ENCODE measurements at regions not wholly inside any gene's neighbourhood (a gene's known extent, or its start where the extent isn't known, plus 50 kb on each side); places are given as distances from the start of the nearest gene placed in this dataset.

- no peak overlapping the region for H3K14ac ChIP-seq (ENCODE audit: low read length)
- no peak overlapping the region for H4K12ac ChIP-seq (ENCODE audit: low read depth, low read length)
- H3K4me2 ChIP-seq (ENCODE audit: low read length), result no peak overlapping the region
- H3K4me3 ChIP-seq (ENCODE audit: low read depth, low read length), result no peak overlapping the region
- H2AK5ac ChIP-seq (ENCODE audit: low read length), result no peak overlapping the region
- H2BK120ac ChIP-seq (ENCODE audit: insufficient read depth, low read length, poor library complexity), result no peak overlapping the region
- no peak overlapping the region for H2BK5ac ChIP-seq (ENCODE audit: low read depth, low read length, poor library complexity)
- H3K18ac ChIP-seq (ENCODE audit: low read length), result peak overlapping the region; percentile 22
- peaks cover 2% of the 10 kb centered on the region for H3K79me2 ChIP-seq (ENCODE audit: control insufficient read depth, insufficient read depth, low read length, poor library complexity)
- WGBS (ENCODE audit: extremely low coverage, insufficient coverage, insufficient read length), result no CpG with 5 or more reads among the region's 6 CpGs
- peak overlapping the region; percentile 25 for H2BK12ac ChIP-seq (ENCODE audit: low read length)
- H3K79me1 ChIP-seq (ENCODE audit: low read length), result peaks cover 10% of the 10 kb centered on the region
- H3K23ac ChIP-seq (ENCODE audit: low read length), result no peak overlapping the region
- no peaks in the 10 kb centered on the region for H3K36me3 ChIP-seq (ENCODE audit: control insufficient read depth in 1 of 2, insufficient read depth in 2 of 2, low read length in 2 of 2)
- no peak overlapping the region for H2AFZ ChIP-seq (ENCODE audit: insufficient read depth, low read length, poor library complexity)
- no peak overlapping the region for H4K8ac ChIP-seq (ENCODE audit: low read depth, low read length)
- no peak overlapping the region for H3K9ac ChIP-seq (ENCODE audit: low read length)
- H3K4me1 ChIP-seq (ENCODE audit: control insufficient read depth in 1 of 2, insufficient read depth in 2 of 2, low read length in 2 of 2), result peaks cover 16 to 24% of the 10 kb centered on the region in 2 experiments
- no peaks in the 10 kb centered on the region for H3K27me3 ChIP-seq (ENCODE audit: insufficient read depth, low read length)
- peaks cover 3% of the 10 kb centered on the region for H3K9me3 ChIP-seq (ENCODE audit: insufficient read depth, low read depth, low read length)
- no peak overlapping the region for H3K4ac ChIP-seq (ENCODE audit: low read depth, low read length)
- H3K27ac ChIP-seq (ENCODE audit: low read depth, low read length), result no peak overlapping the region
- no peak for DNase-seq
- H4K91ac ChIP-seq (ENCODE audit: low read depth, low read length), result peak overlapping the region; percentile 50
Measured at GRCh38 chr6:167696296-167696695, 130.4 kb upstream of the AFDN start.

DNA sequence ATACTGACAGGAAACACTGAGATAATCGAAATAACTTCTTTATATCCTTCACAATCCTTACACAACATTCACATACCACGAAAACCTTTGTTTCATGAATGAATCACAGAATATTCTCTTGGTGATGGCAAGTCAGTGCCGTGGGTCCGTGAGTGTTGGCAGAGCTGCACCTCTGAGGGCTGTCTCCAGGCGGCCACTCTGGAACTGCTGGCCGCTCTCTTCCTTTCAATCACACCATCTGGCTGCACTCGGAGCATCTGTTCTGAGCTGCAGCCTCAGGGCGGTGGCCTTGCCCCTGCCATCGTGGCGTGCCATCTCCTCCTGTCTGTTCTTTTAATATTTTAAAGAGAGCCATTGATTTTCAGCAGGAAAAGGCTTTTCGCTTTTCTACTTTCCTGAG lies 129.4 kb upstream of the AFDN start:
- Histone ChIP-seq H3K4me2 (ENCODE audit: low read length) (no peak overlapping the region), H3K36me3 (ENCODE audit: control insufficient read depth in 1 of 2, insufficient read depth in 2 of 2, low read length in 2 of 2) (no peaks in the 10 kb centered on the region), H2BK12ac (ENCODE audit: low read length) (no peak overlapping the region), H2BK120ac (ENCODE audit: insufficient read depth, low read length, poor library complexity) (peak overlapping the region; percentile 15), H3K27ac (ENCODE audit: low read depth, low read length) (no peak overlapping the region), H3K9me3 (ENCODE audit: insufficient read depth, low read depth, low read length) (peaks cover 3% of the 10 kb centered on the region), H3K79me2 (ENCODE audit: control insufficient read depth, insufficient read depth, low read length, poor library complexity) (peaks cover 2% of the 10 kb centered on the region), H3K18ac (ENCODE audit: low read length) (no peak overlapping the region), H3K79me1 (ENCODE audit: low read length) (peaks cover 8% of the 10 kb centered on the region), H4K8ac (ENCODE audit: low read depth, low read length) (no peak overlapping the region), H3K4me1 (ENCODE audit: control insufficient read depth in 1 of 2, insufficient read depth in 2 of 2, low read length in 2 of 2) (peaks cover 14 to 24% of the 10 kb centered on the region in 2 experiments), H3K4me3 (ENCODE audit: low read depth, low read length) (no peak overlapping the region), H4K12ac (ENCODE audit: low read depth, low read length) (no peak overlapping the region), H3K23ac (ENCODE audit: low read length) (no peak overlapping the region), H2AK5ac (ENCODE audit: low read length) (no peak overlapping the region), H4K91ac (ENCODE audit: low read depth, low read length) (peak overlapping the region; percentile 13), H3K4ac (ENCODE audit: low read depth, low read length) (peak overlapping the region; percentile 9), H2AFZ (ENCODE audit: insufficient read depth, low read length, poor library complexity) (no peak overlapping the region), H2BK5ac (ENCODE audit: low read depth, low read length, poor library complexity) (no peak overlapping the region), H3K27me3 (ENCODE audit: insufficient read depth, low read length) (no peaks in the 10 kb centered on the region), H3K14ac (ENCODE audit: low read length) (no peak overlapping the region), H3K9ac (ENCODE audit: low read length) (no peak overlapping the region)
- DNase-seq, result no peak
- WGBS (ENCODE audit: extremely low coverage, insufficient coverage, insufficient read length), result 100% methylated on average over 1 of the region's 11 CpGs

DNA sequence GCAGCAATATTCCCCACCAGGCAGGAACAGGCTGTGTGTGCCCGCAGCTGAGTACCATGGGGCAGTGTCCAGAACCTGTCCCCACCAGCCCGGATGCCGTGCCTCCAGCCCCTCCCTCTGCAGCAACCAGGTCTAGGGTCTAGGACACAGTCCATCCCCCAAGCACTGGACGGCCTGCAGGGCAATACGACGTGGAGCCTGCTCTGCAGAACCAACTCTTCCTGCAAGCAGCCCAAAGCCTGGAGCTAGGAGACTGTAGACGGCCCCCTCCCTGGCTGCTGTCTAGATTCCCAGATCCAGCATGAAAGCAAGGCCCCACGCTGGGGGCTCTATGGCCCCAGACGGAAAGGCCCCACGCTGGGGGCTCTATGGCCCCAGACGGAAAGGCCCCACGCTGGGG lies 128.2 kb upstream of the AFDN start:
- H3K27ac ChIP-seq (ENCODE audit: low read depth, low read length), result no peak overlapping the region
- no peak overlapping the region for H3K4ac ChIP-seq (ENCODE audit: low read depth, low read length)
- H4K12ac ChIP-seq (ENCODE audit: low read depth, low read length), result no peak overlapping the region
- WGBS (ENCODE audit: extremely low coverage, insufficient coverage, insufficient read length), result no CpG with 5 or more reads among the region's 12 CpGs
- H2BK12ac ChIP-seq (ENCODE audit: low read length), result peak overlapping the region; percentile 3
- no peak overlapping the region for H3K4me3 ChIP-seq (ENCODE audit: low read depth, low read length)
- peak overlapping the region; percentile 1 for H3K18ac ChIP-seq (ENCODE audit: low read length)
- peaks cover 14 to 24% of the 10 kb centered on the region in 2 experiments for H3K4me1 ChIP-seq (ENCODE audit: control insufficient read depth in 1 of 2, insufficient read depth in 2 of 2, low read length in 2 of 2)
- no peak overlapping the region for H2BK5ac ChIP-seq (ENCODE audit: low read depth, low read length, poor library complexity)
- H2AFZ ChIP-seq (ENCODE audit: insufficient read depth, low read length, poor library complexity), result no peak overlapping the region
- no peak overlapping the region for H4K8ac ChIP-seq (ENCODE audit: low read depth, low read length)
- H3K23ac ChIP-seq (ENCODE audit: low read length), result no peak overlapping the region
- peaks cover 3% of the 10 kb centered on the region for H3K9me3 ChIP-seq (ENCODE audit: insufficient read depth, low read depth, low read length)
- peaks cover 8% of the 10 kb centered on the region for H3K79me1 ChIP-seq (ENCODE audit: low read length)
- H3K79me2 ChIP-seq (ENCODE audit: control insufficient read depth, insufficient read depth, low read length, poor library complexity), result peaks cover 2% of the 10 kb centered on the region
- no peak overlapping the region for H3K9ac ChIP-seq (ENCODE audit: low read length)
- peak overlapping the region; percentile 5 for H3K14ac ChIP-seq (ENCODE audit: low read length)
- H3K4me2 ChIP-seq (ENCODE audit: low read length), result no peak overlapping the region
- no peak overlapping the region for H2AK5ac ChIP-seq (ENCODE audit: low read length)
- H3K36me3 ChIP-seq (ENCODE audit: control insufficient read depth in 1 of 2, insufficient read depth in 2 of 2, low read length in 2 of 2), result no peaks in the 10 kb centered on the region
- no peak for DNase-seq
- H4K91ac ChIP-seq (ENCODE audit: low read depth, low read length), result peak overlapping the region; percentile 96
- H3K27me3 ChIP-seq (ENCODE audit: insufficient read depth, low read length), result no peaks in the 10 kb centered on the region
- H2BK120ac ChIP-seq (ENCODE audit: insufficient read depth, low read length, poor library complexity), result peak overlapping the region; percentile 89

DNA sequence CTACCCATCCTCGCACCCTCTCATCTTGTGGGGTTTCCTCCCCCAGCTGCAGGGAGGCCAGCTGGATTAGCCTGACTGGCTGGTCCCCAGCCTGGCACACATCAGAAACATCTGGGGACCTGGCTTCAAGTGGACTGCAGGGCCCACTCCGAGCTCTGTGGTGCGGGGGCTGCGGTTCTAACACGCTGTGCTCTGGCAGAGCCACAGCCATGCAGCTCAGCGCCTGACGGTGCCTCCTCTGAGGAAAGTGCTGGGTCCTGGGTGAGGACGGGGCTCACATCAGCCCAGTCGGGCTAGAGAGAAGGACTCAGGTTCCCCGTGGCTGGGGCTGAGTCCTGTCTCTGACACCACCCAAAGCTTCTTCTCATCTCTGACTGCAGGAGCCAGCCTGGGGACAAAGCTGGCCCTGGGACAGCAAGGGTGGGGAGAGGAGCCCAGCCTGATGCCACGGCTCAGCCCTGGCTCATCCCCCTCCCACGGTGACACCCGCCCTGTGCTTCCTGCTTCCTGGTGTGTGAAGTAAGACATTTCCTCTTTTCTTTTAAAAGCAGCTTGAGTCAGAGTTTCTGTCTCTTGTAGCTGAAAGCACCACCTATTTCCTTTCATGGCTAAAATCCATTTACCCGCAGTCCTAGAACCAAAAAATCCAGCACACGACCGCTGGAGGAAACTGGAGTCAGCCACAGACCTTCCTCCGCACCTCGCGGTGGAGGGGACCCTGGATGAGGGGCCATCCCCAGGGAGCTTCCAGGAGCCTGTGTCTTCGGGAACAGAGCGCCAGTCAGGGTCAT lies 127.4 kb upstream of the AFDN start:
- H3K23ac ChIP-seq (ENCODE audit: low read length), result no peak overlapping the region
- H4K12ac ChIP-seq (ENCODE audit: low read depth, low read length), result peak overlapping the region; percentile 46
- H3K27me3 ChIP-seq (ENCODE audit: insufficient read depth, low read length), result no peaks in the 10 kb centered on the region
- peaks cover 2% of the 10 kb centered on the region for H3K79me2 ChIP-seq (ENCODE audit: control insufficient read depth, insufficient read depth, low read length, poor library complexity)
- H3K9ac ChIP-seq (ENCODE audit: low read length), result no peak overlapping the region
- H3K79me1 ChIP-seq (ENCODE audit: low read length), result peaks cover 8% of the 10 kb centered on the region
- H3K14ac ChIP-seq (ENCODE audit: low read length), result peak overlapping the region; percentile 78
- H3K4me3 ChIP-seq (ENCODE audit: low read depth, low read length), result no peak overlapping the region
- H3K36me3 ChIP-seq (ENCODE audit: control insufficient read depth in 1 of 2, insufficient read depth in 2 of 2, low read length in 2 of 2), result no peaks in the 10 kb centered on the region
- peak overlapping the region; percentile 90 for H4K8ac ChIP-seq (ENCODE audit: low read depth, low read length)
- peak overlapping the region; percentile 89 for H2BK120ac ChIP-seq (ENCODE audit: insufficient read depth, low read length, poor library complexity)
- H2BK12ac ChIP-seq (ENCODE audit: low read length), result peak overlapping the region; percentile 96
- peak overlapping the region; percentile 54 for H2AFZ ChIP-seq (ENCODE audit: insufficient read depth, low read length, poor library complexity)
- no CpG with 5 or more reads among the region's 21 CpGs for WGBS (ENCODE audit: extremely low coverage, insufficient coverage, insufficient read length)
- peak overlapping the region; percentile 96 for H4K91ac ChIP-seq (ENCODE audit: low read depth, low read length)
- H3K4ac ChIP-seq (ENCODE audit: low read depth, low read length), result peak overlapping the region; percentile 66
- H2AK5ac ChIP-seq (ENCODE audit: low read length), result peak overlapping the region; percentile 89
- H3K18ac ChIP-seq (ENCODE audit: low read length), result peak overlapping the region; percentile 89
- H3K4me1 ChIP-seq (ENCODE audit: control insufficient read depth in 1 of 2, insufficient read depth in 2 of 2, low read length in 2 of 2), result peaks cover 14 to 24% of the 10 kb centered on the region in 2 experiments
- H3K9me3 ChIP-seq (ENCODE audit: insufficient read depth, low read depth, low read length), result peaks cover 5% of the 10 kb centered on the region
- H2BK5ac ChIP-seq (ENCODE audit: low read depth, low read length, poor library complexity), result peak overlapping the region; percentile 73
- peak overlapping the region; percentile 85 for H3K27ac ChIP-seq (ENCODE audit: low read depth, low read length)
- peak; percentile 6 to 8 for DNase-seq
- H3K4me2 ChIP-seq (ENCODE audit: low read length), result no peak overlapping the region
